ENCODE measurements at regions not wholly inside any gene's neighbourhood (a gene's known extent, or its start where the extent isn't known, plus 50 kb on each side); places are given as distances from the start of the nearest gene placed in this dataset.

DNA sequence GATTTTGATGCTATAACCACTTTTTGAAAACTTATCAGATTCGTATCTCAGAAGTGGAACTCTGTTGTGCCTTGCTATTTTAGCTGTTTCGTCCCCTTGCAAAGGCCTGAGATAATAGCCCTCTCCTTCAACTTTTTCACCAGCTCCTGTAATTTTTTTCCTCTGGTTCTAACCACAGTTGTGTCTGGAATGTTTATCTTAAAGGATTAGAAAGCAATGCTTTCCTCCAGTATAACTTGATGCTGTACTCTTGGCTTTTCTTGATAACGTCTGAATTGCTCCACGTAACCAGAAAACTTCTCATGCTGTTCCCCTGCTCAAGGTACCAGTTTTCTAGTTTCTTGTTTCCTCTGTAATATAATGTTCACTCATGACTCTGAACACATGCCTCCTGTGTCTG is 209.4 kb downstream of the DTWD2 start:
- DNase-seq (no peak), FAIRE-seq (no peak)
- no peaks in the 10 kb centered on the region for H3K4me1 ChIP-seq (ENCODE audit: control insufficient read depth in 3 of 3, insufficient read depth in 2 of 3, low read depth in 1 of 3, low read length in 2 of 3)
- no peaks in the 10 kb centered on the region for H3K9me3 ChIP-seq (ENCODE audit: control insufficient read depth in 2 of 2, insufficient read depth in 1 of 2, low read depth in 1 of 2, low read length in 1 of 2)
- no peaks in the 10 kb centered on the region for H3K27me3 ChIP-seq (ENCODE audit: control insufficient read depth in 3 of 3, insufficient read depth in 3 of 3, low read length in 3 of 3)
- H3K27ac ChIP-seq (ENCODE audit: low read depth in 1 of 3, low read length in 2 of 3) = no peak overlapping the region
- H3K36me3 ChIP-seq (ENCODE audit: control insufficient read depth in 3 of 3, insufficient read depth in 2 of 3, low read depth in 1 of 3, low read length in 3 of 3) = no peaks in the 10 kb centered on the region
- WGBS, 3 donors = 78 to 80% (median 79%) methylated on average over 4 of the region's 4 CpGs
- no peak overlapping the region for H3K4me3 ChIP-seq (ENCODE audit: low read depth in 1 of 3, low read length in 3 of 3)

DNA sequence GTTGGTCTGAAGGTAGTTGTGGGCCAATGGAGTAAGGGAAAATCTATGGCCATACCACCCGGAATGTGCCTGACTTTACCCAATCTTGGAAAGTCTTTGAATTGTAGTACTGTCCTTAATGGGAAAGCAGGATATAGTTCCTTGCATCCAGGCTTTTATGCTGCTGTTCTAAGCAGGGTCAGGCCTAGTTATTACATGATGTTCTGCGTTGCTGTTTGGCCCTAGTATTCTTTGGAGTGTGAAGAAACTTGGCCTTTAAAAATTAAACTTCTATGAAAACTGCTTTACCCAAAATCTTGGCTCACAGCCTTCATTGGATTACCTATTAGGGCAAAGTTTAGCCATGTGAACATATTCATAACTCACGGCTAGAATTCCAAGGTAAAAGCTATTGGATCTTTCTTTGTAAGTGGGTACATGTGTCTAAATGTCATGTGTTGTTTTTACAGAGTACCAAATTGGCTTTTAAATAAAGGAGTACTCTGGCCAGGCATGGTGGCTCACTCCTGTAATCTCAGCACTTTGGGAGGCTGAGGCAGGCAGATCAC is 211.1 kb downstream of the DTWD2 start:
- H3K27ac ChIP-seq (ENCODE audit: low read depth in 1 of 3, low read length in 2 of 3) = no peak overlapping the region
- peak in 1 of 2 donors; percentile 24 for DNase-seq
- WGBS, 3 donors = 30 to 69% (median 36%) methylated on average over 3 of the region's 3 CpGs

DNA sequence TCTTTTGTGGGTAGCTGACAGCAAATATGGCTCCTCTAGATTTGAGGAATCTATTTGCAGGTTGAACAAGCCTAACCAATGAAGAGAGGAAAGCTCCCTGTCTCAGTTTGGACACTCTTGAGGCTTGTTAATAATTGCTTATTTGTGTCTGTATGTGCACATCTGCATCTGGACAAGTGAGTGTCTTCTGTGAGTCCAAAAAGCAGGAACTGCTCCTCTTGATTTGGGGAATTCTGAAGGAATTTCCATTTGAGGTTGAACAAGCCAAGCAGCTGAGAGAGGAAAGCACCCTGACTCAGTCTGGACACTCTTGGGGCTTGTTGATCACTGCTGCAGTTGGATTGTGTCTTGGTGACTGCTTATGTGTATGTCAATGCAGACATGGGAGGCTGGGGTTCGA is 211.6 kb downstream of the DTWD2 start:
- 71 to 91% (median 87%) methylated on average over 1 of the region's 1 CpG for WGBS, 3 donors
- Histone ChIP-seq H3K27ac (ENCODE audit: low read depth in 1 of 3, low read length in 2 of 3) (no peak overlapping the region), H3K4me3 (ENCODE audit: low read depth in 1 of 3, low read length in 3 of 3) (no peak overlapping the region), H3K27me3 (ENCODE audit: control insufficient read depth in 3 of 3, insufficient read depth in 3 of 3, low read length in 3 of 3) (no peaks in the 10 kb centered on the region), H3K4me1 (ENCODE audit: control insufficient read depth in 3 of 3, insufficient read depth in 2 of 3, low read depth in 1 of 3, low read length in 2 of 3) (no peaks in the 10 kb centered on the region), H3K36me3 (ENCODE audit: control insufficient read depth in 3 of 3, insufficient read depth in 2 of 3, low read depth in 1 of 3, low read length in 3 of 3) (no peaks in the 10 kb centered on the region), H3K9me3 (ENCODE audit: control insufficient read depth in 2 of 2, insufficient read depth in 1 of 2, low read depth in 1 of 2, low read length in 1 of 2) (no peaks in the 10 kb centered on the region)
- DNase-seq (no peak), FAIRE-seq (no peak)

More for the DNA sequence above, 211.1 kb downstream of the DTWD2 start:
- Histone ChIP-seq H3K4me3 (ENCODE audit: low read depth in 1 of 3, low read length in 3 of 3) (no peak overlapping the region), H3K36me3 (ENCODE audit: control insufficient read depth in 3 of 3, insufficient read depth in 2 of 3, low read depth in 1 of 3, low read length in 3 of 3) (no peaks in the 10 kb centered on the region), H3K27me3 (ENCODE audit: control insufficient read depth in 3 of 3, insufficient read depth in 3 of 3, low read length in 3 of 3) (no peaks in the 10 kb centered on the region), H3K4me1 (ENCODE audit: control insufficient read depth in 3 of 3, insufficient read depth in 2 of 3, low read depth in 1 of 3, low read length in 2 of 3) (no peaks in the 10 kb centered on the region), H3K9me3 (ENCODE audit: control insufficient read depth in 2 of 2, insufficient read depth in 1 of 2, low read depth in 1 of 2, low read length in 1 of 2) (no peaks in the 10 kb centered on the region)
- no peak for FAIRE-seq

DNA sequence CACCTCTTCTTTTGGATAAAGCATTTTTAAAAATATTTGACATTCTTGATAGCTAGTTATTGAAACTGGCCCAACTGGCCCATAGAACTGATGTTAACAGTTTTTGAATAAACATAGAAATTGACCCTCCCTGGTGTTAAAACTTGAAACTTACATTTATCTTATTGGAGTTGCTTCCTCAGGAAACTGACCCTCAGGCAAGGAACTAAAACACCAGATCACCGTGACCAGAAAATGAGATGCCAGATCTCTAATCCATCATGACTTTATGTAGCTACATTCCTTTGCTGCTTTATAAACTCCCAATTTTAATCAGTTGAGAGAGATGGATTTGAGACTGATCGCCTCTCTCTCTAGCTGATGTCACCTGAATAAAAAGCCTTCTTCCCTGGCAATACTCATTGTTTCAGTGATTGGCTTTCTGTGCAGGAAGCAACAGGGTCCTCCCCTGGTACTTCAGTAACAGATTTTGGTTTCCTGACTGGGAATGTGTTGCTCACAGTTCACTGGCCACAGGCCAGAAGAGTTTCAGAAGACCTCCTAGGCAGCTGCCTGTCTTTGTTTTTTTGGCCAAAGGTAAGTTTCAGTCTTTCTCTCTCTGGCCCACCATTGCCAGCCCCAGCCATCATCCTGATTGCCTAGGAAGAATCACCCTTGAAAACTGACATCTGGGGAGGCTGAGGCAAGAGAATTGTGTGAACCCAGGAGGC is 212.4 kb downstream of the DTWD2 start:
- Histone ChIP-seq H3K4me3 (ENCODE audit: low read depth in 1 of 3, low read length in 3 of 3) (no peak overlapping the region), H3K9me3 (ENCODE audit: control insufficient read depth in 2 of 2, insufficient read depth in 1 of 2, low read depth in 1 of 2, low read length in 1 of 2) (no peaks in the 10 kb centered on the region), H3K36me3 (ENCODE audit: control insufficient read depth in 3 of 3, insufficient read depth in 2 of 3, low read depth in 1 of 3, low read length in 3 of 3) (no peaks in the 10 kb centered on the region), H3K27ac (ENCODE audit: low read depth in 1 of 3, low read length in 2 of 3) (no peak overlapping the region), H3K27me3 (ENCODE audit: control insufficient read depth in 3 of 3, insufficient read depth in 3 of 3, low read length in 3 of 3) (no peaks in the 10 kb centered on the region), H3K4me1 (ENCODE audit: control insufficient read depth in 3 of 3, insufficient read depth in 2 of 3, low read depth in 1 of 3, low read length in 2 of 3) (no peaks in the 10 kb centered on the region)
- DNase-seq (no peak), FAIRE-seq (no peak)
- 72 to 93% (median 83%) methylated on average over 2 of the region's 2 CpGs for WGBS, 3 donors

DNA sequence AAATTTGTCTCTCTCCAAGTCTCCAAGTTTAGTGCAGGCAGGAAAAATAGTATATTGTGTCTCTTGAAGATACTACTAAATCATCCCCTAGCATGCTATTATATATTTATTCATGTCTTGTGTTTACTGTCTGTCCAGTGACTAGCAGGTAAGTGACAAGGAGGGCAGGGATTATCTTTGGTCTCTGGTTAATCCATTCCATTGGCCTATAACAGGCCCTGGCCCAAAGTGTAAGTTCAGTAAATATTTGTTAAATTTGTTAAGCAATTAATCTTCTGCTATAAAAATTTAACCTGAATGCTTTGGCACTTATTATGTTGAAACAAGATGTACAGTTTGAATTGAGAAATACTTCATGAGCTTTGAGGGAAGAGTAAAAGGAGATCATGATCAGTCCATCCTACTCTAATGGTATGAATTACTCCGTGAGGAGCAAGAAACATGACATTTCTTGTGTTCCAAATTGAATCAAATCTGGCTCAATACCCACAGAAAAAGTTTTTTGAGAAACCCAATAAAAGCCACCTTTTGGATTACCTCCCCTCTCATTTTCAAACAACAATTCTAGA is 219.7 kb downstream of the DTWD2 start:
- no peak overlapping the region for H3K4me3 ChIP-seq (ENCODE audit: low read depth in 1 of 3, low read length in 3 of 3)
- H3K27me3 ChIP-seq (ENCODE audit: control insufficient read depth in 3 of 3, insufficient read depth in 3 of 3, low read length in 3 of 3) = no peaks in the 10 kb centered on the region
- WGBS, 3 donors = 75 to 86% (median 80%) methylated on average over 1 of the region's 1 CpG
- no peak overlapping the region for H3K27ac ChIP-seq (ENCODE audit: low read depth in 1 of 3, low read length in 2 of 3)
- H3K4me1 ChIP-seq (ENCODE audit: control insufficient read depth in 3 of 3, insufficient read depth in 2 of 3, low read depth in 1 of 3, low read length in 2 of 3) = no peaks in the 10 kb centered on the region
- DNase-seq = no peak
- no peaks in the 10 kb centered on the region for H3K9me3 ChIP-seq (ENCODE audit: control insufficient read depth in 2 of 2, insufficient read depth in 1 of 2, low read depth in 1 of 2, low read length in 1 of 2)
- FAIRE-seq = no peak
- H3K36me3 ChIP-seq (ENCODE audit: control insufficient read depth in 3 of 3, insufficient read depth in 2 of 3, low read depth in 1 of 3, low read length in 3 of 3) = no peaks in the 10 kb centered on the region

DNA sequence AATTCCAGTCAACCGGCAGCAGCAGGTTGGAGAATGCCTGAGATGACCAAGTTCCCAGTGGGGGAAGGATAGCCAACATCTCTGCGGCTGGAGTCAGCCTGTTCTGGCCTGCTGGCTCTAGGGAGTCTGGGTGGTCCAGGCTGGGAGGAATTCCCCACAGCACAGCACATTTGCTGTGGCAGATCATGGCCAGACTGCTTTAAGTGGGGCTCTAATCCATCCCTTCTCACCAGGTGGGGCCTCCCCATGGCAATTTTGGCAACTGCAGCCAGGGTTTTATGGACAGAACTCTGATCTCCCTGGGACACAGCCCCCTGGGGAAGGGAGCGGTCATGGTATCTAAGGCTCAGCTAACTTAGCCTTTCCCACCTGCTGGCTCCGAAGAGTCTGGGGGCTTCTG is 226.1 kb downstream of the DTWD2 start:
- Histone ChIP-seq H3K27ac (ENCODE audit: low read depth in 1 of 3, low read length in 2 of 3) (no peak overlapping the region), H3K9me3 (ENCODE audit: control insufficient read depth in 2 of 2, insufficient read depth in 1 of 2, low read depth in 1 of 2, low read length in 1 of 2) (peaks cover 0 to 3% of the 10 kb centered on the region in 2 donors), H3K4me3 (ENCODE audit: low read depth in 1 of 3, low read length in 3 of 3) (no peak overlapping the region), H3K27me3 (ENCODE audit: control insufficient read depth in 3 of 3, insufficient read depth in 3 of 3, low read length in 3 of 3) (no peaks in the 10 kb centered on the region), H3K36me3 (ENCODE audit: control insufficient read depth in 3 of 3, insufficient read depth in 2 of 3, low read depth in 1 of 3, low read length in 3 of 3) (no peaks in the 10 kb centered on the region), H3K4me1 (ENCODE audit: control insufficient read depth in 3 of 3, insufficient read depth in 2 of 3, low read depth in 1 of 3, low read length in 2 of 3) (no peaks in the 10 kb centered on the region)
- WGBS, 3 donors = 89 to 93% (median 90%) methylated on average over 4 of the region's 4 CpGs
- FAIRE-seq (no peak), DNase-seq (no peak)

DNA sequence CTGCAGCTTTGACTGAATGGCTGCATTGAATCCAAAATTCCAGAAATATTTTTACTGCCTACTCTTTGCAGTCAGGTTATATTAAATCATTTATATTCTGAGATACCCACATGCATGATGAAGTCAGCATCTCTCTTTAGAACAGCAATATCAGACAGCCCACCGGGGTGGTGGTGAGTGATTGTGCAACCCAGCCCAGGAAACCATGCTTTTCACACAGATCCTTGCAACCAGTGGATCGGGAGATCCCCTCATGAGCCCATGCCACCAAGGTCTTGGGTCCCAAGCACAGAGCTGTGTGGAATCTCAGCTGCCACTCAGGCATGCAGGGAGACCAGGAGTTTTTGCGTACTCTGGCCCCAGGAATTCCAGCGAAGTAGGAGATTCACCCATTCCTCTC is 226.5 kb downstream of the DTWD2 start:
- no peaks in the 10 kb centered on the region for H3K27me3 ChIP-seq (ENCODE audit: control insufficient read depth in 3 of 3, insufficient read depth in 3 of 3, low read length in 3 of 3)
- no peak for FAIRE-seq
- H3K36me3 ChIP-seq (ENCODE audit: control insufficient read depth in 3 of 3, insufficient read depth in 2 of 3, low read depth in 1 of 3, low read length in 3 of 3) = no peaks in the 10 kb centered on the region
- peaks cover 0 to 3% of the 10 kb centered on the region in 2 donors for H3K9me3 ChIP-seq (ENCODE audit: control insufficient read depth in 2 of 2, insufficient read depth in 1 of 2, low read depth in 1 of 2, low read length in 1 of 2)
- no peak overlapping the region for H3K27ac ChIP-seq (ENCODE audit: low read depth in 1 of 3, low read length in 2 of 3)
- no peaks in the 10 kb centered on the region for H3K4me1 ChIP-seq (ENCODE audit: control insufficient read depth in 3 of 3, insufficient read depth in 2 of 3, low read depth in 1 of 3, low read length in 2 of 3)
- WGBS, 3 donors = 89 to 90% (median 90%) methylated on average over 4 of the region's 4 CpGs
- H3K4me3 ChIP-seq (ENCODE audit: low read depth in 1 of 3, low read length in 3 of 3) = no peak overlapping the region
- no peak for DNase-seq

DNA sequence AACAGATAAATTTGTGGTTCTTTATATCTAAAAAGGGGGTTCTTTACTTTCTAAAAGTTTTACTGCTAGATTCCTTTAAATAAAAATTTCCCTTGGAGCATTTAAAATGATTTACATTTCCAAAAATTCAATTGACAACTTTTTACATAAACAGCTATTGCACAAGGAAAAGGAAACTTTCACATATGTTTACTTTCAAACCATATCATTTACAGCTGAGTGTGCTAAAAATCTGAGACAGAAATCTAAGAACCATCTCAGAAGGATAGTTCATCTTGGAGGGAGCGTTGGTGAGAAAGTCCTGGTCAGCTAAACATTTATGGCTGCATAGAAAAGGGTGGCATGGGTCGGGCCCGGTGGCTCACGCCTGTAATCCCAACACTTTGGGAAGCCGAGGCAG is 235.4 kb downstream of the DTWD2 start:
- no peak for FAIRE-seq
- no peak overlapping the region for H3K4me3 ChIP-seq (ENCODE audit: low read depth in 1 of 3, low read length in 3 of 3)

More for the DNA sequence above, 235.4 kb downstream of the DTWD2 start:
- no peak overlapping the region for H3K27ac ChIP-seq (ENCODE audit: low read depth in 1 of 3, low read length in 2 of 3)
- no peaks in the 10 kb centered on the region for H3K27me3 ChIP-seq (ENCODE audit: control insufficient read depth in 3 of 3, insufficient read depth in 3 of 3, low read length in 3 of 3)
- no peaks in the 10 kb centered on the region for H3K4me1 ChIP-seq (ENCODE audit: control insufficient read depth in 3 of 3, insufficient read depth in 2 of 3, low read depth in 1 of 3, low read length in 2 of 3)
- 76 to 90% (median 78%) methylated on average over 5 of the region's 5 CpGs for WGBS, 3 donors
- no peaks in the 10 kb centered on the region for H3K9me3 ChIP-seq (ENCODE audit: control insufficient read depth in 2 of 2, insufficient read depth in 1 of 2, low read depth in 1 of 2, low read length in 1 of 2)
- no peaks in the 10 kb centered on the region for H3K36me3 ChIP-seq (ENCODE audit: control insufficient read depth in 3 of 3, insufficient read depth in 2 of 3, low read depth in 1 of 3, low read length in 3 of 3)
- DNase-seq = no peak
